SK-N-SH treated with all-trans-retinoic acid at 6 μM for 48 hours (cell line): ENCODE measurements at regions not wholly inside any gene's neighbourhood (a gene's known extent, or its start where the extent isn't known, plus 50 kb on each side); places are given as distances from the start of the nearest gene placed in this dataset.

ENCODE experiments used
- ATAC-seq: fragments of 200-7000 bp; cut with Tn5 transposase; 3 replicates; pipeline ENCODE4 v1.9.1; 2020; ENCODE audit warnings: mild to moderate bottlenecking, moderate library complexity
- ARNTL ChIP-seq: fragments of 450-650 bp; formaldehyde crosslinking; IDR thresholded peaks from 2 replicates; pipeline ENCODE4 v1.5.0; 2020; ENCODE audit warnings: low read depth, mild to moderate bottlenecking, moderate library complexity, borderline replicate concordance
- ESRRG ChIP-seq: fragments of 250-450 bp; sonication (Bioruptor Pico); IDR thresholded peaks from 2 replicates; pipeline ENCODE4 v1.6.1; 2021; ENCODE audit warnings: mild to moderate bottlenecking
- GLIS3 ChIP-seq: fragments of 250-450 bp; sonication (Bioruptor Pico); IDR thresholded peaks from 2 replicates; pipeline ENCODE4 v1.5.0; 2020; ENCODE audit warnings: mild to moderate bottlenecking, moderate library complexity
- ISL1 ChIP-seq: fragments of 250-450 bp; sonication (Bioruptor Pico); IDR thresholded peaks from 2 replicates; pipeline ENCODE4 v2.1.2; 2022; ENCODE audit warnings: mild to moderate bottlenecking, moderate library complexity
- PPARA ChIP-seq: fragments of 250-450 bp; sonication (Bioruptor Pico); IDR thresholded peaks from 2 replicates; pipeline ENCODE4 v1.5.0; 2020; ENCODE audit warnings: mild to moderate bottlenecking, borderline replicate concordance
- RARB ChIP-seq: fragments of 250-450 bp; sonication (Bioruptor Pico); IDR thresholded peaks from 2 replicates; pipeline ENCODE4 v1.8.0; 2021; ENCODE audit warnings: mild to moderate bottlenecking, moderate library complexity
- SNAI2 ChIP-seq: fragments of 250-450 bp; sonication (Bioruptor Pico); IDR thresholded peaks from 2 replicates; pipeline ENCODE4 v1.5.0; 2020; ENCODE audit warnings: mild to moderate bottlenecking, moderate library complexity
- TCF4 ChIP-seq: fragments of 250-450 bp; sonication (Bioruptor Pico); IDR thresholded peaks from 2 replicates; pipeline ENCODE4 v1.8.0; 2021; ENCODE audit warnings: mild to moderate bottlenecking, moderate library complexity, borderline replicate concordance
- TOX ChIP-seq: fragments of 250-450 bp; sonication (Bioruptor Pico); IDR thresholded peaks from 2 replicates; pipeline ENCODE4 v1.8.0; 2021; ENCODE audit warnings: mild to moderate bottlenecking, moderate library complexity, borderline replicate concordance
- ZC3H10 ChIP-seq: fragments of 250-450 bp; sonication (Bioruptor Pico); IDR thresholded peaks from 2 replicates; pipeline ENCODE4 v1.5.1; 2021; ENCODE audit warnings: mild to moderate bottlenecking, moderate library complexity
- ZFP3 ChIP-seq: fragments of 250-450 bp; sonication (Bioruptor Pico); IDR thresholded peaks from 2 replicates; pipeline ENCODE4 v1.5.0; 2020; ENCODE audit warnings: mild to moderate bottlenecking, moderate library complexity
- ZFP30 ChIP-seq: fragments of 450-650 bp; formaldehyde crosslinking; IDR thresholded peaks from 2 replicates; pipeline ENCODE4 v1.5.0; 2022; ENCODE audit warnings: mild to moderate bottlenecking, moderate library complexity
- ZNF565 ChIP-seq: fragments of 450-650 bp; formaldehyde crosslinking; conservative IDR thresholded peaks from 2 replicates; pipeline ENCODE4 v1.5.0; 2020; ENCODE audit warnings: low read depth, mild to moderate bottlenecking, moderate library complexity
- ZNF70 ChIP-seq: fragments of 450-650 bp; formaldehyde crosslinking; IDR thresholded peaks from 2 replicates; pipeline ENCODE4 v1.5.0; 2020; ENCODE audit warnings: mild to moderate bottlenecking, moderate library complexity
- ZNF8 ChIP-seq: fragments of 450-650 bp; formaldehyde crosslinking; IDR thresholded peaks from 2 replicates; pipeline ENCODE4 v1.5.0; 2020; ENCODE audit warnings: mild to moderate bottlenecking, moderate library complexity
- TF ChIP-seq, protein P1 (sequence below): fragments of 250-450 bp; sonication (Bioruptor Pico); IDR thresholded peaks from 2 replicates; pipeline ENCODE4 v1.8.0; 2020; ENCODE audit warnings: mild to moderate bottlenecking, moderate library complexity, borderline replicate concordance
- TF ChIP-seq, protein P2 (sequence below): fragments of 250-450 bp; sonication (Bioruptor Pico); IDR thresholded peaks from 2 replicates; pipeline ENCODE4 v1.5.1; 2021; ENCODE audit warnings: mild to moderate bottlenecking, moderate library complexity
- TF ChIP-seq, protein P3 (sequence below): fragments of 250-450 bp; sonication (Bioruptor Pico); IDR thresholded peaks from 2 replicates; pipeline ENCODE4 v1.5.0; 2020; ENCODE audit warnings: mild to moderate bottlenecking, moderate library complexity
- TF ChIP-seq, protein P4 (sequence below): fragments of 250-450 bp; sonication (Bioruptor Pico); IDR thresholded peaks from 2 replicates; pipeline ENCODE4 v1.5.1; 2020; ENCODE audit warnings: low read depth, mild to moderate bottlenecking, moderate library complexity

DNA sequence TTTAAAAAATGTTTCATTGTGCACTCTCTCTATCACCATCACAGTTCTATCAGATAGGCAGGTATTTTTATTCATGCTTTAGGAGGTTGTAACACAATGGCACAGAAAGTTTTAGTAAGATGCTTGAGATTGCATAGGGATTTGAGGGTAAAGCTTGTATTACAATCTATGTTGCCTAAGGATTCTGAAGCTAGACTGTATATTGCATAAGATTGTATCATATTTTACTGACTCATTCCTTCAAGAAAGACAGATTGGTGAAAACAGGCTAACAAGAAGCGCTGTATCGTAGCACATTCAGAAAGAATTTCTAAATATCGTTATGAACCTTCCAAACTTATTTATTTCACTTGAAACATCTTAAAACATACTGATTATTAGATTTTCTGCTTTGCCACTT is 577.7 kb downstream of the EBF1 start (continued):
- no peak for TF ChIP-seq PPARA (CRISPR knock-in tag)
- no peak for TF ChIP-seq ARNTL (CRISPR knock-in tag)
- no peak for TF ChIP-seq TOX (CRISPR knock-in tag)
- TF ChIP-seq, protein P1, sequence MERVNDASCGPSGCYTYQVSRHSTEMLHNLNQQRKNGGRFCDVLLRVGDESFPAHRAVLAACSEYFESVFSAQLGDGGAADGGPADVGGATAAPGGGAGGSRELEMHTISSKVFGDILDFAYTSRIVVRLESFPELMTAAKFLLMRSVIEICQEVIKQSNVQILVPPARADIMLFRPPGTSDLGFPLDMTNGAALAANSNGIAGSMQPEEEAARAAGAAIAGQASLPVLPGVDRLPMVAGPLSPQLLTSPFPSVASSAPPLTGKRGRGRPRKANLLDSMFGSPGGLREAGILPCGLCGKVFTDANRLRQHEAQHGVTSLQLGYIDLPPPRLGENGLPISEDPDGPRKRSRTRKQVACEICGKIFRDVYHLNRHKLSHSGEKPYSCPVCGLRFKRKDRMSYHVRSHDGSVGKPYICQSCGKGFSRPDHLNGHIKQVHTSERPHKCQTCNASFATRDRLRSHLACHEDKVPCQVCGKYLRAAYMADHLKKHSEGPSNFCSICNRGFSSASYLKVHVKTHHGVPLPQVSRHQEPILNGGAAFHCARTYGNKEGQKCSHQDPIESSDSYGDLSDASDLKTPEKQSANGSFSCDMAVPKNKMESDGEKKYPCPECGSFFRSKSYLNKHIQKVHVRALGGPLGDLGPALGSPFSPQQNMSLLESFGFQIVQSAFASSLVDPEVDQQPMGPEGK, result no peak
- no peak for TF ChIP-seq ISL1 (CRISPR knock-in tag)
- no peak for TF ChIP-seq ZNF565 (CRISPR knock-in tag)
- no peak for TF ChIP-seq ZNF8 (CRISPR knock-in tag)

DNA sequence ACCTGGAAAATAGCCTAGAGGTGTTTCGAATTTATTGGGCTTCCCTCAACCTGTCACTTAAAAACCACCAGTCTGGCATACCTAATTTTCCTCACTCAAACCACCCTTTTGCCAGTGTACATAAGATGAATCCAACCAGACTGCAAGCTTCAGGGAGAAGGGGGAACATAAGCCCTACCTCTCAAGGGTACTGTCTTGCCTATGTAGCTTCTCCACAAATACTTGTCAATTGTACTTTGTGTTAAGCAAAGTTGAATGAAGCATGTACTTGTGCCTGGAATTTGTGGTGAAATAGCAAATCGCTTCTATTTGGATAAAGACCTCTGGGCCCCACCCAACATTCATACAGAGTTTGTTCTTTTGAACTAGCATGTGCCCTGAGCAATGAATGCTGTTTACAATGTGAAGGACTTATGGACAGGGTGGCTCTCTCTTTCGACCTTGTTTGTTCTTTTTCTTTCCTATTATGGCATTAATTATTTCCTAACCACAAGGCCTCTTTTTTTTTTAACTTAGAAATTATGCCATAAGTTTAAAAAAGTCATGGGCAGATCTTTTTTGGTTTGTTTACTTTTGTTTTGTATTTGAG is 580.2 kb downstream of the EBF1 start:
- TF ChIP-seq ZNF565 (CRISPR knock-in tag) (no peak), ESRRG (CRISPR knock-in tag) (no peak), SNAI2 (CRISPR knock-in tag) (no peak), ZC3H10 (CRISPR knock-in tag) (no peak), ZFP3 (CRISPR knock-in tag) (no peak), ZNF70 (no peak), GLIS3 (CRISPR knock-in tag) (no peak)
- TF ChIP-seq, protein P1, result no peak
- no peak for ATAC-seq

DNA sequence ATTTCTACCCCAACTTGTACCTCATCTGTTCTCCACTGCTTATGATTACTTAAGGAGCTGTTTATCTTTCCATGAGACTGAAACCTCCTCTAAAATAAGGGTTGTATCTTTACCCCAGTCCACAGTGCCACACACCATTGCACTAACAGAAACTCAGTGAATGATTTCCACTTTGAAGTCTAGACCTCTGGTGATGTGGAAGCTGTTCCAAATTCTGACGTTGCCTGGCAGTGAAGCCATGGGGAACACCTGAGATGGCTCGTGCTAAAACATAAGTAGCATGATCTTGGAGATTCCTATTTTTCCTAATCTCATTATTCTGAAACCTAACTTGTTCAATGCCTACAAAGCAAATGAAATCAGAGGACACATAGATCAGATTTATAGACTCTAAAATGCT is 583.2 kb downstream of the EBF1 start:
- TF ChIP-seq RARB, result no peak
- TF ChIP-seq, protein P2, sequence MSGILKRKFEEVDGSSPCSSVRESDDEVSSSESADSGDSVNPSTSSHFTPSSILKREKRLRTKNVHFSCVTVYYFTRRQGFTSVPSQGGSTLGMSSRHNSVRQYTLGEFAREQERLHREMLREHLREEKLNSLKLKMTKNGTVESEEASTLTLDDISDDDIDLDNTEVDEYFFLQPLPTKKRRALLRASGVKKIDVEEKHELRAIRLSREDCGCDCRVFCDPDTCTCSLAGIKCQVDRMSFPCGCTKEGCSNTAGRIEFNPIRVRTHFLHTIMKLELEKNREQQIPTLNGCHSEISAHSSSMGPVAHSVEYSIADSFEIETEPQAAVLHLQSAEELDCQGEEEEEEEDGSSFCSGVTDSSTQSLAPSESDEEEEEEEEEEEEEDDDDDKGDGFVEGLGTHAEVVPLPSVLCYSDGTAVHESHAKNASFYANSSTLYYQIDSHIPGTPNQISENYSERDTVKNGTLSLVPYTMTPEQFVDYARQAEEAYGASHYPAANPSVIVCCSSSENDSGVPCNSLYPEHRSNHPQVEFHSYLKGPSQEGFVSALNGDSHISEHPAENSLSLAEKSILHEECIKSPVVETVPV (CRISPR knock-in tag), result no peak
- no peak for ATAC-seq

DNA sequence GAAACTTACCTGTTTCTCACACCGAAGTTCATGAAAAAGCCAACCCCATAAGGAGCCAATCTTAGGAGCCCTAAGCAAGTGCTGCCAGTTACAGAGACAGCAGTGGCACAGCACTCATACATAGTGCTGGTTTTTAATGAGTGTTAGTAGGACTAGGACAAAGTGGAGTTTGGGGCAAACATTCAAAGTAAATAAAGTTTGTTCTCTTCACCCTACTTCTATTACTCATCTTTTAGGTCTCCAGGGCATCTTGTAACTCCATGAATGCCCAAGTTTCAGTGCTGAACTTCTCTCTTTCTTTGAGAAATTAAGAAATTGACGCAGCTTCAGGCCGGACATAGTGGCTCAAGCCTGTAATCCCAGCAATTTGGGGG is 584.7 kb downstream of the EBF1 start:
- TF ChIP-seq ZNF565 (CRISPR knock-in tag) (no peak), ZFP30 (CRISPR knock-in tag) (no peak), TCF4 (CRISPR knock-in tag) (no peak)
- TF ChIP-seq, protein P3, sequence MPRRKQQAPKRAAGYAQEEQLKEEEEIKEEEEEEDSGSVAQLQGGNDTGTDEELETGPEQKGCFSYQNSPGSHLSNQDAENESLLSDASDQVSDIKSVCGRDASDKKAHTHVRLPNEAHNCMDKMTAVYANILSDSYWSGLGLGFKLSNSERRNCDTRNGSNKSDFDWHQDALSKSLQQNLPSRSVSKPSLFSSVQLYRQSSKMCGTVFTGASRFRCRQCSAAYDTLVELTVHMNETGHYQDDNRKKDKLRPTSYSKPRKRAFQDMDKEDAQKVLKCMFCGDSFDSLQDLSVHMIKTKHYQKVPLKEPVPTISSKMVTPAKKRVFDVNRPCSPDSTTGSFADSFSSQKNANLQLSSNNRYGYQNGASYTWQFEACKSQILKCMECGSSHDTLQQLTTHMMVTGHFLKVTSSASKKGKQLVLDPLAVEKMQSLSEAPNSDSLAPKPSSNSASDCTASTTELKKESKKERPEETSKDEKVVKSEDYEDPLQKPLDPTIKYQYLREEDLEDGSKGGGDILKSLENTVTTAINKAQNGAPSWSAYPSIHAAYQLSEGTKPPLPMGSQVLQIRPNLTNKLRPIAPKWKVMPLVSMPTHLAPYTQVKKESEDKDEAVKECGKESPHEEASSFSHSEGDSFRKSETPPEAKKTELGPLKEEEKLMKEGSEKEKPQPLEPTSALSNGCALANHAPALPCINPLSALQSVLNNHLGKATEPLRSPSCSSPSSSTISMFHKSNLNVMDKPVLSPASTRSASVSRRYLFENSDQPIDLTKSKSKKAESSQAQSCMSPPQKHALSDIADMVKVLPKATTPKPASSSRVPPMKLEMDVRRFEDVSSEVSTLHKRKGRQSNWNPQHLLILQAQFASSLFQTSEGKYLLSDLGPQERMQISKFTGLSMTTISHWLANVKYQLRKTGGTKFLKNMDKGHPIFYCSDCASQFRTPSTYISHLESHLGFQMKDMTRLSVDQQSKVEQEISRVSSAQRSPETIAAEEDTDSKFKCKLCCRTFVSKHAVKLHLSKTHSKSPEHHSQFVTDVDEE (CRISPR knock-in tag), result no peak
- no peak for ATAC-seq

DNA sequence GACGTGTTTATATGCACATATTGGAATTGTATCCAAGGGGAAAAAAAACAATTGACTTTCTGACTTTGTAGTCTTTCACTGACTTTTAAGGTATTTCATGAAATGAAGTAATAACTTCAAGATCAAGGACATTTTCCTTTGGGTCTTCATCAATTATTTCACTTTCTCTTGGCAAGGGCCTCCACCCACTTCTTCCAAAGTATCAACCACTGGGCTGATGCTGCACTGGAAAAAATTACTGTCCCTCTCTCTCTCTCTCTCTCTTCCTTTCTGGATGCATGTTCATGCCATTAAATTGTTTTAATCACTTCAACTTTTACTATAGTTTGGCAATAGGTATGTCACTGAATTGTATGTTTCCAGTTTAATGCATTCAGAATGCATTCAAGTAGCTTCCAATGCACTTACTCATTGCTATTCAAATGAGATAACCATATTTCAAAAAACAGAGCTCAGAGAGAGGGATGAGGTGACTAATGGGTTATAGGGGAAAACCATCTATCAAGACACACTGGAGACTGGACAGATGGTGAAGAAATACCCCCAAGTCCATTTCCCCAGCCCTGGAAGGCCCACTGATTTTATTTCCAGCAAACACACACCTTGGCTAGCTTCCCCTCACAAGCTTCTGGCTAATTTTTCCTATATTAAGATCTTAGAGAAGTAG is 585.3 kb downstream of the EBF1 start:
- ATAC-seq, result no peak
- TF ChIP-seq ISL1 (CRISPR knock-in tag), result peak; percentile 96
- no peak for TF ChIP-seq PPARA (CRISPR knock-in tag)
- no peak for TF ChIP-seq SNAI2 (CRISPR knock-in tag)
- TF ChIP-seq, protein P3 (CRISPR knock-in tag), result no peak
- TF ChIP-seq, protein P4, sequence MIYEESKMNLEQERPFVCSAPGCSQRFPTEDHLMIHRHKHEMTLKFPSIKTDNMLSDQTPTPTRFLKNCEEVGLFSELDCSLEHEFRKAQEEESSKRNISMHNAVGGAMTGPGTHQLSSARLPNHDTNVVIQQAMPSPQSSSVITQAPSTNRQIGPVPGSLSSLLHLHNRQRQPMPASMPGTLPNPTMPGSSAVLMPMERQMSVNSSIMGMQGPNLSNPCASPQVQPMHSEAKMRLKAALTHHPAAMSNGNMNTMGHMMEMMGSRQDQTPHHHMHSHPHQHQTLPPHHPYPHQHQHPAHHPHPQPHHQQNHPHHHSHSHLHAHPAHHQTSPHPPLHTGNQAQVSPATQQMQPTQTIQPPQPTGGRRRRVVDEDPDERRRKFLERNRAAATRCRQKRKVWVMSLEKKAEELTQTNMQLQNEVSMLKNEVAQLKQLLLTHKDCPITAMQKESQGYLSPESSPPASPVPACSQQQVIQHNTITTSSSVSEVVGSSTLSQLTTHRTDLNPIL, result peak; percentile 62; the same call in 1 of the 2 replicates
